Trophoblast cell (in vitro differentiated cells and primary cell): ENCODE measurements at regions not wholly inside any gene's neighbourhood (a gene's known extent, or its start where the extent isn't known, plus 50 kb on each side); places are given as distances from the start of the nearest gene placed in this dataset.

Experiments used
- DNase-seq, 2 donors: peaks; one replicate each; pipeline ENCODE4 v3.0.0-alpha.2; 2016
- H2AFZ ChIP-seq: 2 replicates; pipeline ENCODE4 v1.6.1; 2013; ENCODE audit warnings: low read length, moderate library complexity, mild to moderate bottlenecking; ENCODE audit not compliant: insufficient read depth, poor library complexity
- H2AK5ac ChIP-seq: 2 replicates; pipeline ENCODE4 v1.6.1; 2013; ENCODE audit warnings: mild to moderate bottlenecking, low read length
- H2BK120ac ChIP-seq: 2 replicates; pipeline ENCODE4 v1.6.1; 2013; ENCODE audit warnings: low read length, mild to moderate bottlenecking, moderate library complexity; ENCODE audit not compliant: insufficient read depth, poor library complexity
- H2BK12ac ChIP-seq: 2 replicates; pipeline ENCODE4 v1.6.1; 2013; ENCODE audit warnings: mild to moderate bottlenecking, low read length, moderate library complexity
- H2BK5ac ChIP-seq: 2 replicates; pipeline ENCODE4 v1.6.1; 2013; ENCODE audit warnings: low read length, low read depth, moderate library complexity, mild to moderate bottlenecking; ENCODE audit not compliant: poor library complexity
- H3K14ac ChIP-seq: 2 replicates; pipeline ENCODE4 v1.6.1; 2013; ENCODE audit warnings: mild to moderate bottlenecking, low read length
- H3K18ac ChIP-seq: 2 replicates; pipeline ENCODE4 v1.6.1; 2013; ENCODE audit warnings: mild to moderate bottlenecking, low read length
- H3K23ac ChIP-seq: 2 replicates; pipeline ENCODE4 v1.6.1; 2013; ENCODE audit warnings: low read length
- H3K27ac ChIP-seq: 2 replicates; pipeline ENCODE4 v1.5.1; 2013; ENCODE audit warnings: low read depth, mild to moderate bottlenecking, inconsistent platforms, low read length, moderate library complexity
- H3K27me3 ChIP-seq: 2 replicates; pipeline ENCODE4 v1.6.1; 2013; ENCODE audit warnings: inconsistent platforms, mild to moderate bottlenecking, low read length, moderate library complexity; ENCODE audit not compliant: insufficient read depth
- H3K36me3 ChIP-seq, 2 experiments: 1 replicate in 1 of 2; 2 replicates in 1 of 2; pipeline ENCODE4 v1.6.1; 2013; ENCODE audit warnings: low read length in 2 of 2, mild to moderate bottlenecking in 2 of 2, moderate library complexity in 1 of 2; ENCODE audit not compliant: insufficient read depth in 2 of 2, control insufficient read depth in 1 of 2
- H3K4ac ChIP-seq: 2 replicates; pipeline ENCODE4 v1.6.1; 2013; ENCODE audit warnings: low read depth, mild to moderate bottlenecking, low read length, moderate library complexity
- H3K4me1 ChIP-seq, 2 experiments: 1 replicate in 1 of 2; 2 replicates in 1 of 2; pipeline ENCODE4 v1.6.1; 2013; ENCODE audit warnings: low read length in 2 of 2, mild to moderate bottlenecking in 2 of 2, moderate library complexity in 1 of 2; ENCODE audit not compliant: insufficient read depth in 2 of 2, control insufficient read depth in 1 of 2
- H3K4me2 ChIP-seq: 2 replicates; pipeline ENCODE4 v1.6.1; 2013; ENCODE audit warnings: inconsistent platforms, mild to moderate bottlenecking, low read length, moderate library complexity
- H3K4me3 ChIP-seq: 2 replicates; pipeline ENCODE4 v1.5.1; 2013; ENCODE audit warnings: mild to moderate bottlenecking, low read depth, low read length, inconsistent platforms
- H3K79me1 ChIP-seq: one replicate; pipeline ENCODE4 v1.6.1; 2013; ENCODE audit warnings: low read length
- H3K79me2 ChIP-seq: 2 replicates; pipeline ENCODE4 v1.6.1; 2013; ENCODE audit warnings: low read length, mild to moderate bottlenecking; ENCODE audit not compliant: control insufficient read depth, insufficient read depth, poor library complexity
- H3K9ac ChIP-seq: 2 replicates; pipeline ENCODE4 v1.6.1; 2013; ENCODE audit warnings: mild to moderate bottlenecking, low read length
- H3K9me3 ChIP-seq: 2 replicates; pipeline ENCODE4 v1.6.1; 2013; ENCODE audit warnings: low read depth, mild to moderate bottlenecking, control low read depth, inconsistent platforms, low read length; ENCODE audit not compliant: insufficient read depth
- H4K12ac ChIP-seq: 2 replicates; pipeline ENCODE4 v1.6.1; 2013; ENCODE audit warnings: low read depth, mild to moderate bottlenecking, low read length, moderate library complexity
- H4K8ac ChIP-seq: 2 replicates; pipeline ENCODE4 v1.6.1; 2013; ENCODE audit warnings: low read depth, mild to moderate bottlenecking, low read length, moderate library complexity
- H4K91ac ChIP-seq: one replicate; pipeline ENCODE4 v1.6.1; 2013; ENCODE audit warnings: low read depth, mild to moderate bottlenecking, low read length, moderate library complexity
- WGBS: extraction: QIAGEN DNeasy Blood & Tissue Kit; methylation state at CpG from one replicate; pipeline ENCODE4 v1.1.7; 2013; ENCODE audit warnings: missing lambda C conversion rate; ENCODE audit not compliant: insufficient read length, insufficient coverage; ENCODE audit errors: extremely low coverage; 5-methylcytosine and 5-hydroxymethylcytosine counted together

- no peak overlapping the region for H3K4me3 ChIP-seq
- H4K91ac ChIP-seq: no peak overlapping the region
- H3K23ac ChIP-seq: no peak overlapping the region
- H3K36me3 ChIP-seq: no peaks in the 10 kb centered on the region
- H2AFZ ChIP-seq: no peak overlapping the region
- no peak overlapping the region for H2BK120ac ChIP-seq
- H3K4me2 ChIP-seq: no peak overlapping the region
- no peaks in the 10 kb centered on the region for H3K9me3 ChIP-seq
- no peaks in the 10 kb centered on the region for H3K79me2 ChIP-seq
- no peak for DNase-seq
- H4K12ac ChIP-seq: no peak overlapping the region
- no peak overlapping the region for H2BK12ac ChIP-seq
- H3K79me1 ChIP-seq: no peaks in the 10 kb centered on the region
- no peak overlapping the region for H3K27ac ChIP-seq
- no peak overlapping the region for H2BK5ac ChIP-seq
- no peaks in the 10 kb centered on the region for H3K27me3 ChIP-seq
- H3K18ac ChIP-seq: no peak overlapping the region
- no peak overlapping the region for H2AK5ac ChIP-seq
- H3K14ac ChIP-seq: no peak overlapping the region
- H3K4me1 ChIP-seq: no peaks in the 10 kb centered on the region
- no CpG with 5 or more reads among the region's 15 CpGs for WGBS
- H3K4ac ChIP-seq: no peak overlapping the region
- H3K9ac ChIP-seq: no peak overlapping the region
- H4K8ac ChIP-seq: no peak overlapping the region
Measured at GRCh38 chr6:1237636-1238035, 74.3 kb upstream of the FOXQ1 start.

GRCh38 chr6:1235825-1236224, 76.1 kb upstream of the FOXQ1 start:
- Histone ChIP-seq H4K8ac (no peak overlapping the region), H3K23ac (no peak overlapping the region), H3K14ac (no peak overlapping the region), H2BK120ac (no peak overlapping the region), H3K27me3 (no peaks in the 10 kb centered on the region), H2AFZ (no peak overlapping the region), H2BK12ac (no peak overlapping the region), H2BK5ac (no peak overlapping the region), H3K9ac (peak overlapping the region; percentile 28), H4K12ac (no peak overlapping the region), H3K4ac (no peak overlapping the region), H3K79me2 (no peaks in the 10 kb centered on the region), H4K91ac (no peak overlapping the region), H3K79me1 (no peaks in the 10 kb centered on the region), H3K4me3 (no peak overlapping the region), H2AK5ac (no peak overlapping the region), H3K9me3 (no peaks in the 10 kb centered on the region), H3K4me1 (no peaks in the 10 kb centered on the region), H3K27ac (no peak overlapping the region), H3K36me3 (no peaks in the 10 kb centered on the region), H3K4me2 (no peak overlapping the region), H3K18ac (no peak overlapping the region)
- no peak for DNase-seq
- no CpG with 5 or more reads among the region's 6 CpGs for WGBS

GRCh38 chr6:1233924-1234323, 78.0 kb upstream of the FOXQ1 start:
- H3K9me3 ChIP-seq: no peaks in the 10 kb centered on the region
- H3K9ac ChIP-seq: no peak overlapping the region
- H3K14ac ChIP-seq: no peak overlapping the region
- H3K4me2 ChIP-seq: no peak overlapping the region
- H3K4ac ChIP-seq: no peak overlapping the region
- no peak overlapping the region for H2BK120ac ChIP-seq
- no peak overlapping the region for H3K4me3 ChIP-seq
- no peak overlapping the region for H2BK12ac ChIP-seq
- no peak overlapping the region for H2AK5ac ChIP-seq
- no peak overlapping the region for H4K12ac ChIP-seq
- DNase-seq: no peak
- no peaks in the 10 kb centered on the region for H3K27me3 ChIP-seq
- H3K18ac ChIP-seq: no peak overlapping the region
- no CpG with 5 or more reads among the region's 11 CpGs for WGBS
- H4K91ac ChIP-seq: no peak overlapping the region
- no peaks in the 10 kb centered on the region for H3K79me2 ChIP-seq
- H3K23ac ChIP-seq: no peak overlapping the region
- H2BK5ac ChIP-seq: no peak overlapping the region
- H2AFZ ChIP-seq: no peak overlapping the region
- H3K27ac ChIP-seq: no peak overlapping the region
- no peaks in the 10 kb centered on the region for H3K79me1 ChIP-seq
- no peaks in the 10 kb centered on the region for H3K36me3 ChIP-seq
- no peak overlapping the region for H4K8ac ChIP-seq
- no peaks in the 10 kb centered on the region for H3K4me1 ChIP-seq

GRCh38 chr6:1232578-1232977, 79.3 kb upstream of the FOXQ1 start:
- Histone ChIP-seq H3K27me3 (no peaks in the 10 kb centered on the region), H3K18ac (no peak overlapping the region), H3K23ac (no peak overlapping the region), H3K27ac (no peak overlapping the region), H2BK120ac (no peak overlapping the region), H4K8ac (no peak overlapping the region), H4K91ac (no peak overlapping the region), H3K14ac (no peak overlapping the region), H4K12ac (no peak overlapping the region), H3K79me2 (no peaks in the 10 kb centered on the region), H2AK5ac (no peak overlapping the region), H3K4me2 (no peak overlapping the region), H2BK12ac (no peak overlapping the region), H3K4me1 (no peaks in the 10 kb centered on the region), H2AFZ (no peak overlapping the region), H3K36me3 (no peaks in the 10 kb centered on the region), H3K9ac (no peak overlapping the region), H3K9me3 (no peaks in the 10 kb centered on the region), H3K4ac (no peak overlapping the region), H3K79me1 (no peaks in the 10 kb centered on the region), H3K4me3 (no peak overlapping the region), H2BK5ac (no peak overlapping the region)
- whole genome bisulfite sequencing: no CpG with 5 or more reads among the region's 3 CpGs
- DNase-seq: no peak
